ENCODE measurements at regions not wholly inside any gene's neighbourhood (a gene's known extent, or its start where the extent isn't known, plus 50 kb on each side); places are given as distances from the start of the nearest gene placed in this dataset.
A peak's percentile ranks its signal among the peaks of the same experiment; 100 is the strongest.

DNA sequence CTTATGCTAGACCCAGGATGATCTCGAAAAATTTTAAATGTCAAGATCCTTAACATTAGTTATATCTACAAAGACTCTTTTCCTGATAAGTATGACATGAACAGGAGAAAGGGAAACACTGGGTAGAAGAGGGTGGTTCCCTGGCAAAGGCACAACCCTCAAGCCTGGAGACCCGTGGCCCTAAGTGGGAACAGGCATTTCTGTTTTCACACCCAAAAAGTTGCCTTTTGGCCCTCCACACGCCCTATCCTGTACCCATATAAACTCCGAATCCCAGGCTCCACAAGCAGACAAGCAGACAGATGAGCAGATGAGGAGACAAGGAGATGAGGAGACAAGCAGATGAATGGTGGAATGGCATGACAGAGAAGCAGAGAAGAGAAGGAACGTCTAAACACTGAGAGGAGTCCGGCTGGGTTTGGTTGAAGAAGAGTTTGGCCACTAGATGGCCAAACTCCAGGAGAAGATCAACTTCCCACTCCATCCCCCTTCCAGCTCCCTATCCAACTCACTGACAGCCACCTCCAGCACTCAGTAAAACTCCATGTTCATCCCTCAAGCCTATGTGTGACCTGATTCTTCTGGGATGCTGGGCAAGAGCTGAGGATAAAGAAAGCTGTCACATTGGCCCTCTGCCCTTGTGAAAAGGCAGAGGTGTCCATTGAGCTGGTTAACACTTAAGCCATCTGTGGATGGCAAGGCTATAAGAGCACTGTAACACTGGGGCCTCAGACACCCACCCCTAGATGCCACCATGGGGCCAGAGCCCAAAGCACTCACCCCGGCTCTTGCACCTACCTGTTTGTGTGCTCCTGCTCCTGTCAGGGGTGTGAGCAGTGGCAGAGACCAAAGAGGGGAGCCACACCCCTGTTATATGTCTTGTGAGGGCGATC lies 139.6 kb upstream of the FAM20A start:
- no peak overlapping the region for H3K27ac ChIP-seq (ENCODE audit: low read depth)
- H3K36me3 ChIP-seq (ENCODE audit: insufficient read depth) = no peaks in the 10 kb centered on the region
- H3K4me3 ChIP-seq (ENCODE audit: low read depth, low read length) = no peak overlapping the region
- 85% methylated on average over 8 of the region's 8 CpGs for WGBS
- no peak for DNase-seq (ENCODE audit: extremely low spot score)
- no peaks in the 10 kb centered on the region for H3K4me1 ChIP-seq (ENCODE audit: insufficient read depth)

DNA sequence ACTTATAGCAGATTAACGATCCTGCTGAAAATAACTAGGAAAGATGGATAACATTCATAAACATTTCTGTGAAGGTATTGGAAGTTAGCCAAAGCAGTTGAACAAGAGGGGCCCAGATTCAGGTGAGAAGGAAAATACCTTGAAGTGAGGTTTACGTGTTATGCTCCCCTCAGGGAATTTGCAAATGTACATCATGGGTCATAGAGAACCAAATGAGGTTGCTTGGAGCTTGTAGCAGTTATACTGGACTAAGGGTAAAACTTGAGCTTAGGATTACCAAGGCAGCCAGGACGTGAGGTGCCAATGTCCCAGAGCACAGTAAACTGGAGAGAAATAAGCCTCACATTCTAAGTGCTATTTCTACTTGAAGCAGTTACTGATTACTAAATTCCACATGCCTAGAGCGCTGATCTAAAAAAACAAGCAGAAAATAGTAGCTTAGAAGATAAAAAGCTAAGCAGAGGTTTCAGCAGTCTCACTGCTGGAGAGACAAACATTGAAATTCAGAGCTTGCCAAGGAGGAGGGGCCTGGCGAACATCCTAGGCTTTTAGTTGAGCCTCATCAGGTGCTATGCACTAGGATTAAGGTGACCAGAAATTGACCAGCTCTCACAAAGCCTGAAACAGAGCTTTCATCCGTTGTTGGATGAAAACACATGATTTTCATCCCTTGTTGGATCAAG lies 136.7 kb upstream of the FAM20A start:
- H3K36me3 ChIP-seq (ENCODE audit: insufficient read depth) = no peaks in the 10 kb centered on the region
- H3K4me1 ChIP-seq (ENCODE audit: insufficient read depth) = no peaks in the 10 kb centered on the region
- no peak for DNase-seq (ENCODE audit: extremely low spot score)
- H3K27ac ChIP-seq (ENCODE audit: low read depth) = no peak overlapping the region
- H3K4me3 ChIP-seq (ENCODE audit: low read depth, low read length) = no peak overlapping the region
- 44% methylated on average over 6 of the region's 6 CpGs for WGBS

DNA sequence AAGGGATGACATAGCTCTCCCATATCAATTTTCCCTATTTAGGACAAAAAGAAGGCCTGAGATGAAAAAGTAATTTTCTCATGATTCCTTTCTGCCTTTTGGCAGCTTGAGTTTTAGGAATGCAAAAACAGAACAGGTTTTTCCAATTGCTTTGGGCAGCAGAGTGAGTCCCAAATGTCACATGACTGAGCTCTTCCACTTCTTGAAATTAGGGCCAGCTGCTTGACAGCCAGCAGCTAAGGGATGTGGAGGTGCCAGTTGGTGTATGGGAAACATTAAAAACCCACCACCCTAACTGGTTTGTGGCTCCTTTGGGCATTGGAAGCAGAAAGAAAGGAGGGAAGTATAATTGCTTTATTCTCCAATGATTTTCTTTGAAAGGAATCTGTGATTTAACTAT lies 133.8 kb upstream of the FAM20A start:
- H3K27ac ChIP-seq (ENCODE audit: low read depth) = no peak overlapping the region
- no peaks in the 10 kb centered on the region for H3K36me3 ChIP-seq (ENCODE audit: insufficient read depth)
- no peak for DNase-seq (ENCODE audit: extremely low spot score)
- H3K4me3 ChIP-seq (ENCODE audit: low read depth, low read length) = no peak overlapping the region
- no peaks in the 10 kb centered on the region for H3K4me1 ChIP-seq (ENCODE audit: insufficient read depth)

DNA sequence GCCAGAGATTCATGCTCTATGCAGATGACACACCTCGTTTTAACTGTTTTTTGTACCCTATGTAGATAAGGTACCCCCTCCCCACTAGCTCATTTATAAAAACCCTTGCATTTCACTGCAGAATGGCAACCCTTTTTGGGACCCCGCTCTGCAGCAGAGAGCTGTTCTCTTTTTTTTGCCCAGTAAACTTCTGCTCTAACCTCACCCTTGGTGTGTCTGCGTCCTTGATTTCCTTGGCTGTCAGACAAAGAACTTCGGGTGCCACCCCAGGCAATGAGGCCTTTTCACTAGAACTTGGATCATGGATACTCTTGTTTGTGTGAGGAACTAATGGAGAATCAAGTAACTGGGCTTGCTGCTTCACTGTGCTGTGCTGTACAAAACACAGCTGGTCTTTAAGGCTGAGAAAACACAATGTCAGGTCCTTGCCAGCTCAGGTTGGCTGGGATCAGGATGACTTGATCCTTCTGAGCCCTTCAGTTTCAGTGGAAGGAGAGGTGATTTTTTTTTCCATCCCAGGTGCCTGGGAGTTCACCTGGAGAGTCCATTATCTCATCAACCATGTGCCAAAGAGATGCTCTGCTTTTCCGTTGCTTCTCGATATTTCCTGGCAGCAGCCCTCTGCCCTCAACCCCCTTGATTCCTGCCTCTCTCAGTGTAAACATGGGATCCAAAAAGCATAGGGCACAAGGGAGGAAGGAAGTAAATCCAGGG lies 133.2 kb upstream of the FAM20A start:
- WGBS = 76% methylated on average over 6 of the region's 6 CpGs
- no peak for DNase-seq (ENCODE audit: extremely low spot score)

DNA sequence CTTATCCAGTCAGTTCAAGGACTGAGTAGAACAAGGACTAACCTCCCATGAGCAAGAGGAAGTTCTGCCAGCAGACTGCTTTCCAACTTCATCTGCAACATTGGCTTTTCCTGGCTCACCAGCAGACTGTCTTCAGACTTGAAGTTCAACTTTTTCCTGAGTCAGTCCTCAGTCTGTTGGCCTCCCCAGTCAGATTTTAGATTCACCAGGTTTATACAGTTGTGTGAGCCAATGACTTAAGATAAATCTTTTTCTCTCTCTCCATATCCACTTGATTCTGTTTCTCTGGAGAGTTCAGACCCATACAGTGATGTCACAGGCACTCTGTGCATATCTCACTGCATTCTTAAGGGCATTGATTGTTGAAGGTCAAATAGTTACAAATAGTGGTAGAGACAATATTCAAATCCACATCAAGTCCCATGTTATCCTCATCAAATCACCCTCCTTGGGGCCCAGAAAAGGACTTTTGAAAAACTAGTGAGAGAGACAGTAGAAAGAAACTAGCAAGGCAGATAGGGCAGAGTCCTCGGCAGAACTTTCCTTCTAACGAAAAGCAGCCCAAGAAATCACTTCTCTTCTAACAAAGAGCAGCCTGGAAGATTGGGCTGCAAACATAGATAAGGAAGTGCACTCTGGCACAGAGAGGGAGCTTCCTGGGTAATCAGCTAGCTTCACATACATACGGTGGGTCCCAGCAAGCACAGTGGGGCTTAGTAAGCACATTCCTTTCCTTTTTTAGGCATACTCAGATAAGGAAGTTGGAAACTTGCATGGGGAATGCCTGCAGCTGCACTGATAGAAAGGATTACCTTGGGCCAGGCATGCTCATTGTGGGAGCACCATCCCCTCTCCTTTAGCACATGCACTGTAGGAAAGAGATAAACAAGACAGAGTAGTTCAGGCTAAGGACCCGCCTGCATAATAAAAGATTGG lies 132.3 kb upstream of the FAM20A start:
- Histone ChIP-seq H3K4me3 (ENCODE audit: low read depth, low read length) (no peak overlapping the region), H3K4me1 (ENCODE audit: insufficient read depth) (no peaks in the 10 kb centered on the region), H3K36me3 (ENCODE audit: insufficient read depth) (no peaks in the 10 kb centered on the region), H3K27ac (ENCODE audit: low read depth) (no peak overlapping the region)
- WGBS = 15% methylated on average over 4 of the region's 4 CpGs
- DNase-seq (ENCODE audit: extremely low spot score) = no peak

More for the DNA sequence above, 133.2 kb upstream of the FAM20A start:
- Histone ChIP-seq H3K27ac (ENCODE audit: low read depth) (no peak overlapping the region), H3K4me1 (ENCODE audit: insufficient read depth) (no peaks in the 10 kb centered on the region), H3K36me3 (ENCODE audit: insufficient read depth) (no peaks in the 10 kb centered on the region), H3K4me3 (ENCODE audit: low read depth, low read length) (no peak overlapping the region)

DNA sequence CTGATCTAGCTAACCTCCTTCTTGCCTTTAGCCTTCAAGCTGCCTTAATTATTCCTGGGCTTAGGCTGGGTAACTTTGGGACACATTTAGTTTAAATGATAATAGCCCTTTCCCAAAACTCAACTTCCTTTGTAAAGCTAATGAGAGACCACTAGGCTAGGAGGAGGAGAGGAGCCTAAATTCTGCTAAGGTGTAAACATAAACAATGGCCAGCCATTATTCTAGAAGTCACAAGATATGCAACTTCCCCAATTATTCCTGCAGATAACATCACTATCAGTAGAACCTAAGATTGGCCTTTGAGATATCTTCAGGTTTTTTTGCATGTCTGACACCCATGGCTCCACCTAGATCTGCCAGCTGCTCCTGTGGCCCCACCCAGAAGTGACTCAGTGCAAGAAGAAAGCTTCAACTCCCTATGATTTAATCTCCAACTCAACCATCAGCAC lies 131.2 kb upstream of the FAM20A start:
- DNase-seq (ENCODE audit: extremely low spot score) = no peak
- Histone ChIP-seq H3K4me3 (ENCODE audit: low read depth, low read length) (no peak overlapping the region), H3K27ac (ENCODE audit: low read depth) (no peak overlapping the region), H3K36me3 (ENCODE audit: insufficient read depth) (no peaks in the 10 kb centered on the region), H3K4me1 (ENCODE audit: insufficient read depth) (no peaks in the 10 kb centered on the region)

DNA sequence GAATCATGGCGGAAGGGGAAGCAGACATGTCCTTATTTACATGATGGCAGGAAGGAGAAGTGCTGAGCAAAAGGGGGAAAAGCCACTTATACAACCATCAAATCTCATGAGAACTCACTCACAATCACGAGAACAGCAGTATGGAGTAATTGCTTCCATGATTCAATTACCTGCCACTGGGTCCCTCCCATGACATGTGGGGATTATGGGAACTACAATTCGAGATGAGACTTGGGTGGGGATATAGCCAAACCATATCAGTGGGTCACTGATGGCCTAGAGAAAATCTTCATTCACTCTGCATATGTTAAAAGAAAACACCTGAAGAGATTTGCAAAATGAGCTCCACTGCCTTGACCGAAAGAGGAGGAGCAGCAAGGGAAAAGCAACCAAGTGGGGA lies 130.3 kb upstream of the FAM20A start:
- Histone ChIP-seq H3K4me1 (ENCODE audit: insufficient read depth) (no peaks in the 10 kb centered on the region), H3K4me3 (ENCODE audit: low read depth, low read length) (no peak overlapping the region), H3K36me3 (ENCODE audit: insufficient read depth) (no peaks in the 10 kb centered on the region), H3K27ac (ENCODE audit: low read depth) (no peak overlapping the region)
- DNase-seq (ENCODE audit: extremely low spot score) = no peak
- 73% methylated on average over 4 of the region's 4 CpGs for WGBS

DNA sequence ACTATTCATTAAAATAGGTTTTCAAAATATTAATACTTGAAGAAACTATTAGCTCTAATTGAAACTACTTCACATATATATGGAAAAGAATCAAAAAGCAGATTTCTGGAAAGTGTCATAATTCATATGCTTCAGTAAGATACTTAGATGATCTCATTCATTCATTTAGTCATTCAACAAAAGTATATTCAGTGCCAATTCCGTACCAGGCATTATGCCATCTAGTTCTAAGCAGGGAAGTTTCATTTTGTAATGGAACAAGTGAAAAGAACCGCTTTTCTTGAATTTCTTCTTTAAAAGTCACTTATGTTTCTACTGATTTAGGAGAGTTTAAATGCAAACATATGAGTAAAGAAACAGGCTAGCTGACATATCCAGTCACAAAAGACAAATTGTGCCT lies 118.3 kb upstream of the FAM20A start:
- no peak overlapping the region for H3K4me3 ChIP-seq (ENCODE audit: low read depth, low read length)
- H3K27ac ChIP-seq (ENCODE audit: low read depth) = no peak overlapping the region
- no peak for DNase-seq (ENCODE audit: extremely low spot score)
- WGBS = 80% methylated on average over 2 of the region's 2 CpGs
- no peaks in the 10 kb centered on the region for H3K36me3 ChIP-seq (ENCODE audit: insufficient read depth)
- no peaks in the 10 kb centered on the region for H3K4me1 ChIP-seq (ENCODE audit: insufficient read depth)

DNA sequence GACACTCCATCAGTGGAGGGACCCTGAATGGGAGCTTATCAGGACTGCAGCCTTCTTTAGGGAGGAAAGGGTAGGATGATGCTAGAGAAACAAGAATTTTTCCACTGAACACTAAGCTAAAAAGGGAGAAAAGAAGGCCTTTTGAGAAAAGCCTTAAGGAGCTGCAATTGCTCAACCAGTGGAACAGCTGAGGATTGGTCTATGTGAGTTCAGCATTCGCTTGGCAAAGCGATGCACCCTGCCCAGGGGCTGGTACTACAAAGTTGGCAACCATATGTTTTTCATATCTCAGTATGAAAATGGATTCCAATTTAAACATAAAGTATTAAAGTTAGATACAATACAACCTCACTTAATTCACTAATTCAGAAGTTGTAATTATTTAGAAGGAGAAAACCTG lies 117.8 kb upstream of the FAM20A start:
- H3K4me3 ChIP-seq (ENCODE audit: low read depth, low read length) = no peak overlapping the region
- WGBS = 92% methylated on average over 2 of the region's 2 CpGs
- H3K4me1 ChIP-seq (ENCODE audit: insufficient read depth) = no peaks in the 10 kb centered on the region
- H3K27ac ChIP-seq (ENCODE audit: low read depth) = no peak overlapping the region
- no peak for DNase-seq (ENCODE audit: extremely low spot score)
- H3K36me3 ChIP-seq (ENCODE audit: insufficient read depth) = no peaks in the 10 kb centered on the region

DNA sequence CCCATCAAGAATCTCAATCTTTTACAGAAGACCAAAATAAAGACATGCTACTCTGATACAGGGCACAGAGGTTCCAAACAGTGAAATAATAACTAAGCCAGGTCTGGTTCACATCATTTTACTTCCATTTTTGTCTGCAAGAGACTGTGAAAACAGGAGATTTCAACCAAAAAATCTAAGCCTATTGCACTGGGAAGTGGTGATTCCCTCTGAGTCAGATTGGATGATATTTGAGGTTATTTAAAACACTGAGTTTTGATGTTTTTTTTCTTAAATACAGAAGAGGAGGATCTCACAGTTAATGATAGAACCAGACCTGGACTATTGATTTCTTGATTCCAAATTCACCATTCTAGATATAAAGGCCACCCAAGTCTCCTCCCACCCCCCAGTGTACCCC lies 117.3 kb upstream of the FAM20A start:
- DNase-seq (ENCODE audit: extremely low spot score) = no peak
- Histone ChIP-seq H3K4me3 (ENCODE audit: low read depth, low read length) (no peak overlapping the region), H3K27ac (ENCODE audit: low read depth) (no peak overlapping the region), H3K4me1 (ENCODE audit: insufficient read depth) (no peaks in the 10 kb centered on the region), H3K36me3 (ENCODE audit: insufficient read depth) (no peaks in the 10 kb centered on the region)

DNA sequence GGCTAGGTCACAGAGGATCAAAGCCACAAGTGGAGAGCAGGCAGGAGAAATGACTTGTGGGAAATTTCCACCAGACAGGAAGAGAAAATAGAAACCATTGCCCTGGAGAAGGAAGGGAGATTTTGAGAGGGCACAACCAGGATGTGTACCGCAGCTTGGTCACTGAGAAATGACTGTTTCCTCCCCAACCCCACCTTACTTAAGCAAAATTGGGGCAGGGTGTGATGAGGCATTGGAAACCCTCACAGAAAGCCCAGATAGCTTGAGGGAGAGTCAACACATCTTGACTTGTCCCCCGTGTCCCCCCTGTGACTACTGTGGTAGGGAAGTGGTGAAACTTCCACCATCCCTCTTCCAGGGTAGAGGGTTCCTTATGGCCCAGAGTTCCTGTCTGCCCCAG lies 113.5 kb upstream of the FAM20A start:
- 93% methylated on average over 2 of the region's 2 CpGs for WGBS
- no peak overlapping the region for H3K4me3 ChIP-seq (ENCODE audit: low read depth, low read length)
- no peak for DNase-seq (ENCODE audit: extremely low spot score)
- no peaks in the 10 kb centered on the region for H3K36me3 ChIP-seq (ENCODE audit: insufficient read depth)
- H3K4me1 ChIP-seq (ENCODE audit: insufficient read depth) = no peaks in the 10 kb centered on the region
- H3K27ac ChIP-seq (ENCODE audit: low read depth) = no peak overlapping the region

DNA sequence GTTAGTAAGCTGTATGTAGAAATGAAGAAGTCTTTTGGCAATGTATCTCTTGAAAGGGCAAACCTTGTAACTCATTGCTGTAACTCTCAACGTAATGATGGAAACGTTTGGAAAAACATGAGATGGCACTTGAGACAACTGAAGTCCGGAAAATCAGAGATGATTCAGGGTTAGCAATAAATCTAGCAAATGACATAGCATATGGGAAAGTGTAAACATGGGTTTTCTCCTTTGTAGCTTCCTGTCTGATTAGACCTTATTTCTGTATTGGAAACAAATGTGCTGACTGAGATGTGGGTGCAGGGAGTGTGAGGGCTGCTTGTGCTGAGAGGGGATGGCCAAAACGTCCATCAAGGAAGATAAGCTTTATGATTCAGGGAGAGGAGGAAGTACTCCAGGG lies 110.7 kb upstream of the FAM20A start:
- Histone ChIP-seq H3K4me3 (ENCODE audit: low read depth, low read length) (no peak overlapping the region), H3K4me1 (ENCODE audit: insufficient read depth) (no peaks in the 10 kb centered on the region), H3K27ac (ENCODE audit: low read depth) (no peak overlapping the region), H3K36me3 (ENCODE audit: insufficient read depth) (no peaks in the 10 kb centered on the region)
- WGBS = 46% methylated on average over 4 of the region's 4 CpGs
- DNase-seq (ENCODE audit: extremely low spot score) = peak; percentile 39

DNA sequence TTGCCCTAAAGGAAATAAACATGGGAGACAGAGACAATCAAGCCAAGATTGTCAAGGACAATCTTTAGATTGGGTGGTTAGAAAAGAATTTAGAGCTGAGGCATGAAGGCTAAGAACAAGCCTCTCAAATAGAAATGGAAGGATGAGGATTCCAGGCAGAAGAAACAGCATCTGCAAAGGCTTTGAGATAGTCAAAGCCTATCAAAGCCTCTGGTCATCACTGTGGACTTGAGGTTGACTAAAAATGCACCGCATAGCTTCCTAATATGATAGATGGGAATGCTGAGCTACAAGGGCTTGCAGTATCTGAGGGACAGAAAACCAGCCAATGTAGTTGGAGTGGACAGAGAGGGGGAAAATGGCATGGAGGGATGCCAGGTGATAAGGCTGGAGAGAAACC lies 109.8 kb upstream of the FAM20A start:
- Histone ChIP-seq H3K36me3 (ENCODE audit: insufficient read depth) (no peaks in the 10 kb centered on the region), H3K4me1 (ENCODE audit: insufficient read depth) (no peaks in the 10 kb centered on the region), H3K4me3 (ENCODE audit: low read depth, low read length) (no peak overlapping the region), H3K27ac (ENCODE audit: low read depth) (no peak overlapping the region)
- no peak for DNase-seq (ENCODE audit: extremely low spot score)
- 72% methylated on average over 1 of the region's 1 CpG for WGBS

Measured in urinary bladder (tissue), 3 donors.